GM18499 (cell line): ENCODE measurements at regions not wholly inside any gene's neighbourhood (a gene's known extent, or its start where the extent isn't known, plus 50 kb on each side); places are given as distances from the start of the nearest gene placed in this dataset.

ENCODE experiments used
- ATAC-seq: cut with Tn5 transposase; IDR thresholded peaks from one replicate; pipeline ENCODE4 v1.9.1; 2021; ENCODE audit warnings: moderate number of reproducible peaks; ENCODE audit not compliant: insufficient read depth, unreplicated experiment

GRCh38 chr3:117149584-117149983 is 440.0 kb downstream of the TUSC7 start:
- no peak for ATAC-seq

- ATAC-seq, result no peak
Measured at GRCh38 chr3:117150628-117151027, 441.0 kb downstream of the TUSC7 start.

- no peak for ATAC-seq
Measured at GRCh38 chr3:117160176-117160575, 450.6 kb downstream of the TUSC7 start.

GRCh38 chr3:117161816-117162215 is 452.2 kb downstream of the TUSC7 start:
- no peak for ATAC-seq

GRCh38 chr3:117165176-117165575 is 455.6 kb downstream of the TUSC7 start:
- ATAC-seq, result no peak

DNA sequence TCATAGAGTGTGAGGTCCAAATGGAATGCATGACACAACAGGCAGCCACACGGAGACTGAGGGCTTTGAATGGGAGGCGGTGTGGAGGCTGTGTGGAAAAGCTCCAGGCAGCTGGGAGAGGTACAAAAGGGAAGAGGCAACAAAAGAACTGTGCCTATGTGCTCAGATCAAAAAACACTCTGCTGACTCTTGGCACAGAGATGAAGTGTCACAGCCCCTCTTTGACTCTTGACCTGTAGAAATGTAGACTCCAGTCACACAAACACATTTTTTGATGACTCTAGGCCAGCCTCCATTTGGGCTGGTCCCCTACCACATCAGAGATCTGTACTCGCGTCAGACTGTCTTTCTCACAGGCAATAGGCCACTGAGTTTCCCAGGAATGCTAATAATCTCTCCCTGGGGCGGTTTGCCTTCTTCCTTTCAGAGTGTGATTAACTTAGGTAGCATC is 456.0 kb downstream of the TUSC7 start:
- ATAC-seq, result no peak

DNA sequence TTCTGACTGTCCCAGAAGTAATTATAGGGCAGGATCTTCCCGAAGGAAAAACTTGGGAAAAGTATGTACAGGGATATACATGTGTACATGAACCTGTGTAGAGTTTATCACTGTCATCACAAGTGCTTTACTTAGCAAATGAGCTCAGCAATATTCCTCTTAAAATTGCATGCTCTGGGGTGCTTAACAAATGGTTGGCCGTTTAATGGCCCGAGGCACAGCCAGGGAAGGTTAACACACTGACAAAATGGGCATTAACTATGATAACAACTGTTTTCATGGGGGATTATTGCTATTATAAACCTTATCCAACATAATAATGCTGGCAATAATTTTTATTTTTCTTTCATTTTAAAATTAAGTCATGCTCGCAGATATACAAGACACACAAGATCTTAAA is 459.3 kb downstream of the TUSC7 start:
- ATAC-seq, result no peak

DNA sequence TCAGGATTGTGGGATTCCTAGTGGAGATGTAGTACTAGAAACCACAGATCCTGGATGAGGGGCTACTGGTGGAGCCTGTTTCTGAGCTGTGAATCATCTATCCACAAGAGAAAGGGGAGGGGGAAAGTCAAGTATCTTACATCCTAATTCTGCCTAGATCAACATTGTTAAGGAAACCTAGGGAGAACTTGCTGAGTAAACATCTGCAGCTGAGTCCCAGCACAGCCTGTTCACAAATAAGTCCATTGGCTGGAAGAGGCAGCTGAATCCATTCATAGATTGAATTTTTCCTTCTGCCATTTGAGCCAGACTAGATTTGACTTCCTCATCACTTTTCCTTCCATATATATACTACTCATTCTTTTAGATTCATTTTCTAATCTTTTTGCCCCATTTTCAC is 460.5 kb downstream of the TUSC7 start:
- no peak for ATAC-seq

DNA sequence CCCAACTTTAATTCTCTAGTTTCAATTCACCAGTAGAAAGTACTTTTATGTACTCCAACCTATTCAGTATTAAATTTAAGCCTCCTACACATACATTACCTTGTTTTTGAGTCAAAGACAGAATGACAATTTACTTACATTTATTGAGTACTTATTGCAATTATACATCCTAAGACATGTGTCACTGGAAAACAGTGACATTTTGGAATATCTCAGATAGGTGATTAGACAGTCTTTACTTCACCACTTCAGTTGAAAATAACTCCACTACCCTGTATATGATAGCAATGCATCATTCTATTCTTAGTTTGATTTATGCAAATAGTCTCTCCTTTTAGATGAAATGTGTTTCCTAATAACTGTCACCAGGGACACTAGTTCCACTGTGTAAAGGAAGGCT is 461.5 kb downstream of the TUSC7 start:
- ATAC-seq, result no peak

DNA sequence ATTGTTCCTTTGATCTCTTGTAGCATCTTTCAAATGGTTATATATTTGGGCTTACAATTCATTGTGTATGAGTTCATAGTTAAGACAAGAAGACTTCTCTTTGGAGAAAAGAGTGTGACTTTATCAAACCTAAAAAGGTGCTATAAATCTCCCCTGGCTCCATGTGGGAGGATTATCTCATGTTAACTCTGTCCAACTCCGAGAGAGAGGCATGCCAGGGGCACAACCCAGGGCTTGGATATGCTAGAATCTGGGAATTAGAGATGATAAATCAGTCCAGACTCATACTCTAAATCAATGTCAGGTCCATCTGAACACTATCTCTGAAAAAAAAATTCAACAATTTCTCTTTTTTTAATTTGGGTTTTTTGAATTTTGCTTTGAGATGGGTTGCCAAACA is 462.8 kb downstream of the TUSC7 start:
- no peak for ATAC-seq

- no peak for ATAC-seq
Measured at GRCh38 chr3:117181222-117181621, 471.6 kb downstream of the TUSC7 start.

GRCh38 chr3:117184574-117184973 is 475.0 kb downstream of the TUSC7 start:
- no peak for ATAC-seq

DNA sequence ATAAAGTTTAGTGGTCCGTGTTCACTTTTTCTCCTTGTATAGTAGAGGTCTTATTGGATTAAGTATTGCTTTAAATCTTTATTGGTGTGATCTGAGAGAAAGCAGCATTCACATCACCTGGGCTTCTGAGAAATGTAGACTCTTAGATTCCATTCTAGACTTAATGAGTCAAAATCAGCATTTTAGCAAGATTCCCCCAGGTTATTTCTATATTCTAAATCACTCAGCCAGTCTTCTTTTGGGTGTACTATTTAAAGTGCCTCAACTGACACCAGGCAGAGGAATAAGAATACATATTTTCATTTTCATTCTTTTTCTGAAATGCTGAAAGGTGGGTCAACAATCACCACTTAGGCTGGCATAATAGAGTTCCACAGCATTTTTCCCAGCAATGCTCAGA is 481.7 kb downstream of the TUSC7 start:
- ATAC-seq, result no peak

DNA sequence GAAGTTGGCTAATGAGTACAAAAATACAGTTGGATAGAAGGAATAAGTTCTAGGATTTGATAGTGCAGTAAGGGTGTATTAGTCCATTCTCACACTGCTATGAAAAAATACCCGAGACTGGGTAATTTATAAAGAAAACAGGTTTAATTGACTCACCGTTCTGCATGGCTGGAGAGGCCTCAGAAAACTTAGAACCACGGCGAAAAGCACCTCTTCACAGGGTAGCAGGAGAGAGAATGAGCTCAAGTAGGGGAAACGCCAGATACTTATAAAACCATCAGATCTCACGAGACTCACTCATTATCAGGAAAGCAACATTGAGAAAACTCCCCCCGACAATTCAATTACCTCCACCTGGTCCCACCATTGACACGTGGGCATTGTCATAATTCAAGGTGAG is 483.3 kb downstream of the TUSC7 start:
- ATAC-seq, result no peak

GRCh38 chr3:117193390-117193789 is 483.8 kb downstream of the TUSC7 start:
- no peak for ATAC-seq

GRCh38 chr3:117195034-117195433 is 485.5 kb downstream of the TUSC7 start:
- ATAC-seq, result no peak

GRCh38 chr3:117200962-117201361 is 491.4 kb downstream of the TUSC7 start:
- ATAC-seq, result no peak

DNA sequence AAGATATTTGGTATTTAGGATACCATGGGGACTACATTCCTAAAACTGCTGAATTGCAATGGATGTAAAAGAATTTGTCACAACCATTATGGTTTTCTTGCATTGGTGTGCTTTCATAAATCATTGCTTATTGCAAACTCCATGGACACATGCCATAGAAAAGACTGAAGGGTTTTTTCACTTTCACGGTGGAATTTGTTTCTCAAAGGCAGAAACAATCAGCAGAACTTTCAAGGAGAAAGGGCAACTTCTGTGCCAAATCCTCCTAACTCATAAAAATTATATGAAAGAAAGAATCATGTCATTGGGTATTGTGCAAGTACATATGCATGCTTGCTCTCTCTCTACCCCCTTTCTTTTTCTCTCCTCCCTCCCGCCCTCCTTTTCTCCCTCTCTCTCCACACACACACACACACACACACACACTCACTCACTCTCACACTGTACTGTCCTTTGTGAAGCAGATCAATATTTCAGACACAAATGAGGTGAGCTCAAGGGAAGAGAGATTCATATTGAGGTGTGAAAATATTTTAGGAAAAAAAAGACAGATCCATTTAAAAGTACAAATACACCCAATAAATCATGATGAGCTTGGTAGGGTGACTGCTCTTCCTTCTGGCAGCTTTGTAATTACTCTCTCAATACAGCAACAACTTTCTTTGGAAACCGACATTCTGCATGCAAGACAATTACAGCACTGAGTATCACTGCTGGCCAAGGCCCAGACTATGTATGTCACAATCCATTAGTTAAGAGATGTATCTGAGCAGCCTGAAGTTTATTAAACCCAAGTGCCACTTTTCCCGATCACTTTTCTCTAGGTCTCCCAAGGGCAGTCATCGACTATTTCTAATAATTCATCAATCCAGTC is 492.6 kb downstream of the TUSC7 start:
- no peak for ATAC-seq

GRCh38 chr3:117217355-117217754 is 507.8 kb downstream of the TUSC7 start:
- no peak for ATAC-seq

DNA sequence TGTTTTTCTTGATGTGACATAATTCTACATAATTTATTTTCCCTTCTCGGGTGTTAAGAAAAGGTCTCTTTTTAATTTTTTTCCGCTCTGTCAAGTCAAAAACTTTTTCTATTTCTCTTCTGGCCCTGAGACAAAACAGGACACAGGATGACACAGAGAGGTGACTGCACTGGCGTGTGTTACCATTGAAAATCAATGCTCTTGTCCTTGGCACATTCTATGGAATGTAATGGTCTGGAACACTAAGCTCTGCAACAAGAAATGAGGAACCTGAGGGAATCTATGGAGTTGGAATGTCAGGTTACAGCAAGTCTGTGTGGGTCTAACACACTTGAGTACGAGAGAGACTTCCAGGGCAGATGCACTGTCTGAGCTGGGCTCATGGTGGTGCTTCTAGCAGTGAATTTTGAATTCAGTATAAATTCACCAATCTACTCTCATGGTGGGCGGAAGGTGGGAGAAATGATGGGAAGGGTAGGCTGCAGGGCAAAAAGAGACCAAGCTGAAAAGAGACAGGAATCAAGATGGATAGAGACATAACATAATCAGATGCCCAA is 508.3 kb downstream of the TUSC7 start:
- no peak for ATAC-seq

- ATAC-seq, result no peak
Measured at GRCh38 chr3:117218641-117219048, 509.1 kb downstream of the TUSC7 start.

DNA sequence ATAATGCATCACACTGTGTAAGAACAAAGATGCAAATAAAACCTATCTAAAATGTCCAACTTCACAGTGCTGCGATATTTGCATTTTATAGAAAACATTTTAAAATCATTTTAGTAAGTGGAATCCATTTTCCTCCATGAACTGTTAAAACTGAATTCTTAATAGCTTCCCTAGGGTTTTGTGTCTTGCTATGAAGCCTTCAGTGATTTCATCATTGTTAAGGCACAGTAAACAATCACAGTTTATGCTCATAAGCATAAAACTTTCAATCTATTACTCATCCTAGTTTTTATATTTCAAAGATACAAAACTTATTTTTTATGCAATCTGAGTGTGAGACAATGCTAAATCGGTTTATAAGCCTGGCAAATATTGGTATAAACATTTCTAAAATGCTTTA is 509.7 kb downstream of the TUSC7 start:
- ATAC-seq, result no peak
